Fibroblast of mammary gland (primary cell): ENCODE measurements at regions not wholly inside any gene's neighbourhood (a gene's known extent, or its start where the extent isn't known, plus 50 kb on each side); places are given as distances from the start of the nearest gene placed in this dataset.

Experiments
- DNase-seq: peaks from one replicate; pipeline ENCODE4 v3.0.0-alpha.2; 2010; ENCODE audit warnings: low read depth
- H3K4me3 ChIP-seq: 2 replicates; pipeline ENCODE4 v1.5.1; 2011; ENCODE audit warnings: low read depth, mild to moderate bottlenecking, low read length, moderate library complexity; ENCODE audit not compliant: control insufficient read depth
- CTCF ChIP-seq: conservative IDR thresholded peaks from 2 replicates; pipeline ENCODE4 v1.5.1; 2011; ENCODE audit warnings: low read depth, low read length, inconsistent platforms; ENCODE audit not compliant: control insufficient read depth, insufficient read depth

GRCh38 chr9:89863141-89863540 lies 258.3 kb downstream of the GADD45G start:
- DNase-seq = no peak
- no peak for TF ChIP-seq CTCF
- H3K4me3 ChIP-seq = no peak overlapping the region

DNA sequence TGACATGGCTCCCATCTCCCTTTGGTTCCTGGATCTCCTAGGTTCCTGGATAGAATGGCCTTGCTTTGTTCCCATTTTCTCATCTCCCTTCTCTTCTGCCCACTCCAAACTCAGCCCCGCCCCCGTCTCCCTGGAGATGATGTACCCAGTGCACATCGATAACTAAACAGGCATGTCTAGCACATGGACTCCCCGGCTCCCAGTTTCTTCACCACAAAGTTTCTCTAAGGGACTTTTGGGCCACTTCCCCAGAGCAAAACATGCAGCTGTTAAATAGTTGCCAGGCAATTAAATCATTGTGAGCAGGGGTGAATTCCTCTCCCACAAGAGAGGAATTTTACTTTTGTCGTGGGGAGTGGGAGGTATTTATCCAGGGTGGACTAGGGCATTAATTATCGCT lies 259.0 kb downstream of the GADD45G start:
- no peak overlapping the region for H3K4me3 ChIP-seq
- no peak for DNase-seq
- TF ChIP-seq CTCF = no peak

DNA sequence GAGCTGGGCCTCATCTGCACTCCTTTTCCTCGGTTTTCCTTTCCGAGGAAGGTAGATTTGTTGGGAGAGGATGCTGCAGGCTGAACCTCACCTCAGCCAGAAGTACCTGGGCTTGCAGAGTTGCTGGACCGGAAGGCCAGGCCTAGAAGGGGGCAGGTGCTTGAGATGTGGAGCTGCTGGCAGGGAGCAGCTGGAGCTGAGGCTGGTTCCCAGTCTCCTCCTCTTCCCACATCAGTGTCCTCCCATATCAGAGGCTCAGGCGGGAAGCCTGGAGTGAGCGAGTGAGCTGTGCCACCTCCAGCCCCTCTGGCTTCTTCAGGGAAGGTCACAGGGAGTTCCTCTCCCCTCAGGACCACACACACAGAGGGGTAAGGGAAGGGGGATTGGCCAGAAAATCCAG lies 259.4 kb downstream of the GADD45G start:
- TF ChIP-seq CTCF = no peak
- no peak overlapping the region for H3K4me3 ChIP-seq
- no peak for DNase-seq

DNA sequence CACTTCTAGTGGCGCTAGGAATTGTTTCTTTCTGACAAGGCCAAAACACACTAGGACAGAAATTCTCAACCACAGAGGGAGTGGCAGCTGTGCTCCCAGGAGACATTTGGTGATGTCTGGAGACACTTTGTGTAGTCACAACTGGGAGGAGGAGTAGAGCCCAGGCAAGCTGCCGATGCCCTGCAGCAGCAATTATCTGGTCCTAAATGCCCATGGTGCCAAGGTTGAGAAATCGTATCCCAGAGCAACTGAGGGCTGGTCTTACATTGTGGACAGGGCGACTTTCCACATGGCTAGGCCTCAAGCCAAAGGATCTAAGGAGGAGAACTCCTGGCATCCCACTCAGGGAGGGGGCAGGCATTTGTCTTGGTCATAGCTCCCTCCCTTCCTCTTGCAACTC lies 259.9 kb downstream of the GADD45G start:
- DNase-seq = no peak
- H3K4me3 ChIP-seq = no peak overlapping the region
- TF ChIP-seq CTCF = no peak

- no peak for DNase-seq
- TF ChIP-seq CTCF = no peak
- H3K4me3 ChIP-seq = no peak overlapping the region
These were observed 260.5 kb downstream of the GADD45G start for GRCh38 chr9:89865357-89865756.

GRCh38 chr9:89865981-89866380 lies 261.2 kb downstream of the GADD45G start:
- no peak overlapping the region for H3K4me3 ChIP-seq
- TF ChIP-seq CTCF = no peak
- no peak for DNase-seq

DNA sequence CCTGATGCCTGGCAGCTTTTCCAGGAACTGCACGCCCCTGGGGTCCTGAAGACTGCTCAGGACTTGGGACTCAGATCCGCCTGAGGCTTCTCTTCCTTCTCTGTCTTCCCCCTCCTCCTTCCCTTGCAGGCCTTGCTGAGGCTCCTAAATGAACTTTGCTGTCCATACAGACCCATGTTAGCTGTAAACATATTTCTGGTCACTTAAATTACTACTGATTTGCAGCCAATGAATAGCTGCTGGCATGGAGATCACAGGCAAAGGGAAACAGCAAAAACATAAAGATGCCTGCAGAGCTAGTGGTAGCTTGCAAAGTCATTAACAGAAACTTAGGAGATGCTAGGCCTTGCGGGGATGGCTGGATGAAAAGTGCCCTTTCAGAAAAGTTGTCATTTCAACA lies 261.9 kb downstream of the GADD45G start:
- H3K4me3 ChIP-seq = no peak overlapping the region
- TF ChIP-seq CTCF = no peak
- no peak for DNase-seq
